Vagina (tissue), 2 donors: ENCODE measurements at regions not wholly inside any gene's neighbourhood (a gene's known extent, or its start where the extent isn't known, plus 50 kb on each side); places are given as distances from the start of the nearest gene placed in this dataset.

Experiments used
- DNase-seq, 2 donors: peaks; one replicate each; pipeline ENCODE4 v3.0.0-alpha.2; 2017; ENCODE audit errors: extremely low spot score in 2 of 2
- H3K27ac ChIP-seq: fragments of 200-600 bp; sonication (generic); one replicate; pipeline ENCODE4 v1.5.1; 2019
- H3K27me3 ChIP-seq: fragments of 200-600 bp; sonication (generic); one replicate; pipeline ENCODE4 v1.5.1; 2019
- H3K36me3 ChIP-seq, 2 donors: fragments of 200-600 bp; sonication (generic); one replicate each; pipeline ENCODE4 v1.5.1; 2017 to 2019
- H3K4me1 ChIP-seq: fragments of 200-600 bp; sonication (generic); one replicate; pipeline ENCODE4 v1.5.1; 2019
- H3K4me3 ChIP-seq, 2 donors: fragments of 200-600 bp; sonication (generic); 1 replicate in 1 of 2; 2 replicates in 1 of 2; pipeline ENCODE4 v1.5.1; 2016 to 2019
- H3K9me3 ChIP-seq: fragments of 200-600 bp; sonication (generic); one replicate; pipeline ENCODE4 v1.5.1; 2019
- POLR2A ChIP-seq, 2 donors: fragments of 450-650 bp; IDR thresholded peaks; one replicate each; pipeline ENCODE4 v1.6.1; 2017; ENCODE audit warnings: antibody characterized with exemption in 2 of 2, mild to moderate bottlenecking in 2 of 2, moderate library complexity in 2 of 2
- POLR2AphosphoS5 ChIP-seq, 2 donors: sonication (generic); formaldehyde crosslinking; IDR thresholded peaks; one replicate each; pipeline ENCODE4 v1.9.0; 2017; ENCODE audit warnings: antibody characterized with exemption in 2 of 2, mild to moderate bottlenecking in 2 of 2, low read depth in 1 of 2; ENCODE audit not compliant: insufficient read depth in 1 of 2
- intact Hi-C: fragments of 100-400 bp; cut with DNase I; formaldehyde crosslinking; loops from one replicate; pipeline ENCODE4 v1.15.1; 2023
- TF ChIP-seq, protein P1 (sequence below), 3 experiments: fragments of 450-650 bp in 2 of 3; fragments of 200-600 bp in 1 of 3; sonication (generic) in 1 of 3; IDR thresholded peaks; one replicate each; pipeline ENCODE4 v1.5.1; 2017 to 2019; ENCODE audit warnings: antibody characterized with exemption in 3 of 3, mild to moderate bottlenecking in 2 of 3, moderate library complexity in 2 of 3

DNA sequence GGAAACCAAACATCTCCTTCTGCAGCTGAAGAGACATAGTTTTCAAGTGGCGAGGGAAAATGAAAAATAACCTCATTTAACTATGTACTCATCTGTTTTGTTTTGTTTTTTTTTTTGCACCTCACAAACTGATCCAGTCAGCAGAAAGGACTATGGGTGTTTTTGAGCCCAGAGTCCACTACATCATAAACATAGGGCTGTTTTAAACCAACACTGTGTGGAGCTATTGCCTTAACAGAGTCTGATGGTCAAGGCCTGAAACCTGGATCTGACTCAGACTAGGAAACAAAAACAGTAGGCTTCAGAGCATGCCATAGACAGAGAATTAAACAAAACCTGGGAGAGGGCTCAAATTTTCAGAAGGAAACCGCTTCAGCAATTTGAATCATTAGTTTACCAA is 99.3 kb upstream of the FSHB start:
- Histone ChIP-seq H3K27me3 (no peaks in the 10 kb centered on the region), H3K9me3 (no peaks in the 10 kb centered on the region), H3K4me1 (no peaks in the 10 kb centered on the region), H3K36me3 (no peaks in the 10 kb centered on the region), H3K27ac (no peak overlapping the region), H3K4me3 (no peak overlapping the region)
- TF ChIP-seq, protein P1, sequence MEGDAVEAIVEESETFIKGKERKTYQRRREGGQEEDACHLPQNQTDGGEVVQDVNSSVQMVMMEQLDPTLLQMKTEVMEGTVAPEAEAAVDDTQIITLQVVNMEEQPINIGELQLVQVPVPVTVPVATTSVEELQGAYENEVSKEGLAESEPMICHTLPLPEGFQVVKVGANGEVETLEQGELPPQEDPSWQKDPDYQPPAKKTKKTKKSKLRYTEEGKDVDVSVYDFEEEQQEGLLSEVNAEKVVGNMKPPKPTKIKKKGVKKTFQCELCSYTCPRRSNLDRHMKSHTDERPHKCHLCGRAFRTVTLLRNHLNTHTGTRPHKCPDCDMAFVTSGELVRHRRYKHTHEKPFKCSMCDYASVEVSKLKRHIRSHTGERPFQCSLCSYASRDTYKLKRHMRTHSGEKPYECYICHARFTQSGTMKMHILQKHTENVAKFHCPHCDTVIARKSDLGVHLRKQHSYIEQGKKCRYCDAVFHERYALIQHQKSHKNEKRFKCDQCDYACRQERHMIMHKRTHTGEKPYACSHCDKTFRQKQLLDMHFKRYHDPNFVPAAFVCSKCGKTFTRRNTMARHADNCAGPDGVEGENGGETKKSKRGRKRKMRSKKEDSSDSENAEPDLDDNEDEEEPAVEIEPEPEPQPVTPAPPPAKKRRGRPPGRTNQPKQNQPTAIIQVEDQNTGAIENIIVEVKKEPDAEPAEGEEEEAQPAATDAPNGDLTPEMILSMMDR (IDR thresholded peaks at IDR 0.05), result no peak
- TF ChIP-seq POLR2A (IDR thresholded peaks at IDR 0.05), result no peak
- no peak for TF ChIP-seq POLR2AphosphoS5 (IDR thresholded peaks at IDR 0.05; ENCODE audit: insufficient read depth in 1 of 2, low read depth in 1 of 2)
- intact Hi-C loops, result loop anchor here (10.0 kb wide), 1 partner anchor 63 kb away; no protein-coding TSS in a partner anchor
- no peak for DNase-seq

DNA sequence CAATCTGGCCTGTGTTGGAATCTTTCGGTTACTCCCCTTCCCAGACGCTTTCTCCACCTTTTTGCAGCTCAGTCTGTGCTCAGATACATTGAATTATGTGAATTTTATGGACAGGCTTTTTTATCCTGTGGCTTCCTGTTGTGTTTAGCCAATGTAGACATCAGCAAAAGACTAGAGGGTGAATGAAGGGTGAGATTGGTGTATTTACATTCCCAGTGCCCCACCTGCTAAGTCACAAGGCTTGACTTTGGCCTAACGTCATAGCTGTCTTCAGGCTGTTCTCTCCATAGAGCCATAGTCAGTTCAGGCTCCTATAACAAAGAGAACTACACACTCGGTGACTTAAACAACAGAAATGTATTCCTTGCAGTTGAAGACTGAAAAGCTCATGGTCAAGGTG is 97.5 kb upstream of the FSHB start:
- Histone ChIP-seq H3K4me3 (no peak overlapping the region), H3K27ac (no peak overlapping the region), H3K27me3 (no peaks in the 10 kb centered on the region), H3K9me3 (no peaks in the 10 kb centered on the region), H3K4me1 (no peaks in the 10 kb centered on the region), H3K36me3 (no peaks in the 10 kb centered on the region)
- TF ChIP-seq POLR2AphosphoS5 (IDR thresholded peaks at IDR 0.05; ENCODE audit: insufficient read depth in 1 of 2, low read depth in 1 of 2) (no peak), POLR2A (IDR thresholded peaks at IDR 0.05) (no peak)
- TF ChIP-seq, protein P1 (IDR thresholded peaks at IDR 0.05), result no peak
- DNase-seq, result no peak
- intact Hi-C loops, result loop anchor here (10.0 kb wide), 1 partner anchor 62 kb away; no protein-coding TSS in a partner anchor

DNA sequence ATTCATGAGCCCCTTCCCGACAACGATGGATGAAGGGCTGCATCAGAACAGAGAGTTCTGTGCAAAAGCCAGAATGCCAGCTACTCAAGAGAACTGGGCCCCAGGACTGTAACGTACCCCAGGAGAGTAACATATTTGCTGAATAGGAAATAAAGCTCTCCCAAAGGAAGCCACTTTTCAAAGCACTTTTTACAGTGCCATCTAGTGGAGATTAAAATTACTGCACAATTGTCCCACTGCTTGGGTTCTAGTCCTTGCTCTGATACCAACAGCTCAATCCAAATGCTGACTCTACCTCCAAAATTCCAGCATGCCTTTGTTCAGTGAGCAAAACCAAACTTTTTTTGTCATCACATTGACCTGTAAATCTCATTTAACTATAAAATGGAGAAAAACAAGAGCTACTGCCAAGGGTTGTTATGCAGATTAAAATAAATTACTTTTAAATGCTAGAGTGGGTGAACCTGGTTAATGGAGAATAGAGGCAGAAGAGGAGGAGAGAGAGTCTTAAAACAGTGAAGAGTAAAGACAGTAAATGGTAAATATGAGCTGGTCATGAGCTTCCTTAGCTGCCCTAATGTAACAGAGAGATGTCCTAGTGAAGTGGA is 87.6 kb upstream of the FSHB start:
- H3K4me3 ChIP-seq, result no peak overlapping the region
- TF ChIP-seq, protein P1 (IDR thresholded peaks at IDR 0.05), result peak in 1 of 3 experiments; percentile 63
- no peak for TF ChIP-seq POLR2AphosphoS5 (IDR thresholded peaks at IDR 0.05; ENCODE audit: insufficient read depth in 1 of 2, low read depth in 1 of 2)
- no peaks in the 10 kb centered on the region for H3K36me3 ChIP-seq
- no peak overlapping the region for H3K27ac ChIP-seq
- intact Hi-C loops, result no loop called here
- no peaks in the 10 kb centered on the region for H3K9me3 ChIP-seq
- H3K4me1 ChIP-seq, result no peaks in the 10 kb centered on the region
- DNase-seq, result no peak
- no peaks in the 10 kb centered on the region for H3K27me3 ChIP-seq

DNA sequence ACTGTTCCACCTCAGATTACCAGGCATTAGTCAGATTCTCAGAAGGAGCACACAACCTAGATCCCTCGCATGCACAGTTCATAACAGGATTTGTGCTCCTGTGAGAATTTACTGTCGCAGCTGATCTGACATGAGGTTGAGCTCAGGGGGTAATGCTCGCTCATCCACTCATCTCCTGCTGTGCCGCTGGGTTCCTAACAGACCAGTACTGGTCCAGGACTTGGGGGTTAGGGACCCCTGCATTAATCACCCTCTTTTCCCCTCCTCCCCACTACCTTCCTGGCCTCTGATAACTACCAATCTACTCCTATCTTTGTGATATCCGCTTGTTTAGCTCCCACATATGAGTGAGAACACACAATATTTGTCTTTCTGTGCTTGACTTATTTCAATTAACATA is 83.5 kb upstream of the FSHB start:
- no peaks in the 10 kb centered on the region for H3K27me3 ChIP-seq
- intact Hi-C loops, result no loop called here
- no peak for TF ChIP-seq POLR2AphosphoS5 (IDR thresholded peaks at IDR 0.05; ENCODE audit: insufficient read depth in 1 of 2, low read depth in 1 of 2)
- TF ChIP-seq, protein P1 (IDR thresholded peaks at IDR 0.05), result no peak
- TF ChIP-seq POLR2A (IDR thresholded peaks at IDR 0.05), result no peak
- no peak overlapping the region for H3K27ac ChIP-seq
- no peaks in the 10 kb centered on the region for H3K36me3 ChIP-seq
- no peaks in the 10 kb centered on the region for H3K9me3 ChIP-seq
- no peak overlapping the region for H3K4me3 ChIP-seq
- H3K4me1 ChIP-seq, result no peaks in the 10 kb centered on the region
- no peak for DNase-seq

DNA sequence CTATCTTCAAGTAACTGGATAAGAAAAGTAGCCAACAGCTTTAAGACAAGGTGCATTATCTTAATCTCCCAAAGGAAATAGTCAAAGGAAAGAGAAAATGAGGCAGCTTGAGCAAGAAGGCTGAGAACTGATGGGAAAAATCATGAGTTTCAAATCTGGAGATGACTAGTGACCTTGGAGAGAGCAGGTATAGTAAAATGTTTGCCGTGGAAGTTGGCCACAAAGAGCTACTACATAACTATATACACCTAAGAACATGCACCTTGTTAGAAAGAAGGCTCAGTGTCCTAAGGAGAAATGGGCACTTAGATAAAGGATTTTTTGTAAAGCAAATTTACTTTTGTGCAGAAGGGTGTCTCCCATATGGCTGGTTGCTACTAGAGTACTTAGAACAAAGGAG is 80.8 kb upstream of the FSHB start:
- no peak overlapping the region for H3K4me3 ChIP-seq
- TF ChIP-seq, protein P1 (IDR thresholded peaks at IDR 0.05), result no peak
- TF ChIP-seq POLR2A (IDR thresholded peaks at IDR 0.05) (no peak), POLR2AphosphoS5 (IDR thresholded peaks at IDR 0.05; ENCODE audit: insufficient read depth in 1 of 2, low read depth in 1 of 2) (no peak)
- intact Hi-C loops, result no loop called here
- no peak overlapping the region for H3K27ac ChIP-seq
- H3K4me1 ChIP-seq, result no peaks in the 10 kb centered on the region
- no peaks in the 10 kb centered on the region for H3K36me3 ChIP-seq
- DNase-seq, result no peak
- H3K27me3 ChIP-seq, result no peaks in the 10 kb centered on the region
- H3K9me3 ChIP-seq, result no peaks in the 10 kb centered on the region
